Smooth muscle cell (in vitro differentiated cells): ENCODE measurements at regions not wholly inside any gene's neighbourhood (a gene's known extent, or its start where the extent isn't known, plus 50 kb on each side); places are given as distances from the start of the nearest gene placed in this dataset.

Experiments
- DNase-seq: peaks from one replicate; lab custom pipeline; 2025; ENCODE audit not compliant: unreplicated experiment; lab: John Stamatoyannopoulos, UW
- H2AFZ ChIP-seq: fragments of 200-600 bp; sonication (generic); 2 replicates; pipeline ENCODE4 v1.6.0; 2016; ENCODE audit warnings: antibody characterized with exemption, low read depth, mild to moderate bottlenecking
- H3F3A ChIP-seq: fragments of 200-600 bp; sonication (generic); 2 replicates; pipeline ENCODE4 v1.6.0; 2017; ENCODE audit warnings: antibody characterized with exemption, low read depth
- H3K27ac ChIP-seq: fragments of 200-600 bp; sonication (generic); 2 replicates; pipeline ENCODE4 v1.5.1; 2016; ENCODE audit warnings: low read depth, mild to moderate bottlenecking
- H3K27me3 ChIP-seq: fragments of 200-600 bp; sonication (generic); 2 replicates; pipeline ENCODE4 v1.6.1; 2016; ENCODE audit warnings: low read depth, mild to moderate bottlenecking
- H3K36me3 ChIP-seq: fragments of 200-600 bp; sonication (generic); 2 replicates; pipeline ENCODE4 v1.5.1; 2016; ENCODE audit warnings: low read depth
- H3K4me1 ChIP-seq: fragments of 200-600 bp; sonication (generic); 2 replicates; pipeline ENCODE4 v1.5.1; 2016; ENCODE audit warnings: low read depth
- H3K4me2 ChIP-seq: fragments of 200-600 bp; sonication (generic); 2 replicates; pipeline ENCODE4 v1.6.0; 2016; ENCODE audit warnings: mild to moderate bottlenecking
- H3K4me3 ChIP-seq: fragments of 200-600 bp; sonication (generic); 2 replicates; pipeline ENCODE4 v1.5.1; 2016; ENCODE audit warnings: mild to moderate bottlenecking
- H3K79me2 ChIP-seq: fragments of 200-600 bp; sonication (generic); 2 replicates; pipeline ENCODE4 v1.6.0; 2016; ENCODE audit warnings: low read depth, mild to moderate bottlenecking
- H3K9ac ChIP-seq: fragments of 200-600 bp; sonication (generic); 2 replicates; pipeline ENCODE4 v1.6.0; 2016; ENCODE audit warnings: low read depth
- H3K9me3 ChIP-seq: fragments of 200-600 bp; sonication (generic); replicated peaks from 2 replicates; pipeline ENCODE4 v1.5.1; 2016; ENCODE audit warnings: low read depth
- H4K20me1 ChIP-seq: fragments of 200-600 bp; sonication (generic); 2 replicates; pipeline ENCODE4 v1.6.0; 2016; ENCODE audit warnings: low read depth
- CTCF ChIP-seq: fragments of 200-600 bp; sonication (generic); IDR thresholded peaks from 2 replicates; pipeline ENCODE4 v1.5.1; 2017; ENCODE audit warnings: borderline replicate concordance, mild to moderate bottlenecking, antibody characterized with exemption; ENCODE audit not compliant: insufficient read depth, poor library complexity, severe bottlenecking
- WGBS: methylation state at CpG from one replicate; pipeline ENCODE4 v1.1.7; 2016; ENCODE audit warnings: low lambda C conversion rate; 5-methylcytosine and 5-hydroxymethylcytosine counted together

GRCh38 chr3:189467451-189467850 is 163.7 kb upstream of the TP63 start:
- WGBS: 71% methylated on average over 2 of the region's 2 CpGs
- no peak overlapping the region for H3K9ac ChIP-seq
- no peak overlapping the region for H3K4me3 ChIP-seq
- no peaks in the 10 kb centered on the region for H3K79me2 ChIP-seq
- no peaks in the 10 kb centered on the region for H3K4me1 ChIP-seq
- no peak for DNase-seq
- no peak overlapping the region for H3K27ac ChIP-seq
- no peaks in the 10 kb centered on the region for H3K9me3 ChIP-seq
- H2AFZ ChIP-seq: no peak overlapping the region
- H4K20me1 ChIP-seq: no peaks in the 10 kb centered on the region
- no peaks in the 10 kb centered on the region for H3K27me3 ChIP-seq
- no peak overlapping the region for H3K4me2 ChIP-seq
- no peak for TF ChIP-seq CTCF
- H3K36me3 ChIP-seq: no peaks in the 10 kb centered on the region
- H3F3A ChIP-seq: no peaks in the 10 kb centered on the region

- DNase-seq: no peak
- Histone ChIP-seq H3K4me2 (no peak overlapping the region), H3F3A (no peaks in the 10 kb centered on the region), H3K27me3 (no peaks in the 10 kb centered on the region), H3K9me3 (no peaks in the 10 kb centered on the region), H3K79me2 (no peaks in the 10 kb centered on the region), H3K36me3 (no peaks in the 10 kb centered on the region), H3K4me1 (no peaks in the 10 kb centered on the region), H3K9ac (no peak overlapping the region), H3K4me3 (no peak overlapping the region), H2AFZ (no peak overlapping the region), H3K27ac (no peak overlapping the region), H4K20me1 (no peaks in the 10 kb centered on the region)
- TF ChIP-seq CTCF: no peak
- WGBS: 92% methylated on average over 2 of the region's 2 CpGs
These were observed 156.2 kb upstream of the TP63 start for GRCh38 chr3:189474944-189475343.

- no peaks in the 10 kb centered on the region for H3K4me1 ChIP-seq
- H3K27ac ChIP-seq: no peak overlapping the region
- H3K4me3 ChIP-seq: no peak overlapping the region
- WGBS: 89% methylated on average over 5 of the region's 5 CpGs
- no peaks in the 10 kb centered on the region for H3K27me3 ChIP-seq
- no peak for DNase-seq
- no peaks in the 10 kb centered on the region for H4K20me1 ChIP-seq
- no peaks in the 10 kb centered on the region for H3K9me3 ChIP-seq
- TF ChIP-seq CTCF: no peak
- no peaks in the 10 kb centered on the region for H3K36me3 ChIP-seq
- H2AFZ ChIP-seq: no peak overlapping the region
- no peaks in the 10 kb centered on the region for H3K79me2 ChIP-seq
- H3K9ac ChIP-seq: no peak overlapping the region
- H3F3A ChIP-seq: no peaks in the 10 kb centered on the region
- H3K4me2 ChIP-seq: no peak overlapping the region
These were observed 153.6 kb upstream of the TP63 start for GRCh38 chr3:189477614-189478013.

GRCh38 chr3:189486556-189486955 is 144.6 kb upstream of the TP63 start:
- 47% methylated on average over 2 of the region's 2 CpGs for WGBS
- Histone ChIP-seq H3K27me3 (no peaks in the 10 kb centered on the region), H3K27ac (no peak overlapping the region), H2AFZ (no peak overlapping the region), H3K9ac (no peak overlapping the region), H3K36me3 (no peaks in the 10 kb centered on the region), H3K4me2 (no peak overlapping the region), H4K20me1 (no peaks in the 10 kb centered on the region), H3F3A (no peaks in the 10 kb centered on the region), H3K9me3 (no peaks in the 10 kb centered on the region), H3K4me3 (no peak overlapping the region), H3K4me1 (no peaks in the 10 kb centered on the region), H3K79me2 (no peaks in the 10 kb centered on the region)
- TF ChIP-seq CTCF: no peak
- DNase-seq: no peak
